H9 (cell line): ENCODE measurements at regions not wholly inside any gene's neighbourhood (a gene's known extent, or its start where the extent isn't known, plus 50 kb on each side); places are given as distances from the start of the nearest gene placed in this dataset.

Experiments
- DNase-seq: peaks from one replicate; pipeline ENCODE4 v3.0.0-alpha.2; 2017
- H2AFZ ChIP-seq: one replicate; pipeline ENCODE4 v1.6.1; 2013; ENCODE audit warnings: mild to moderate bottlenecking, low read length, control low read depth, moderate library complexity
- H2AK5ac ChIP-seq: 2 replicates; pipeline ENCODE4 v1.6.1; 2013; ENCODE audit warnings: low read length, control low read depth, mixed read lengths; ENCODE audit not compliant: insufficient read length
- H2BK120ac ChIP-seq: one replicate; pipeline ENCODE4 v1.6.1; 2013; ENCODE audit warnings: low read depth, mild to moderate bottlenecking, low read length, control low read depth, inconsistent platforms; ENCODE audit not compliant: poor library complexity, severe bottlenecking
- H2BK12ac ChIP-seq: 2 replicates; pipeline ENCODE4 v1.6.1; 2013; ENCODE audit warnings: low read length, control low read depth, mixed read lengths, low read depth; ENCODE audit not compliant: insufficient read length
- H2BK15ac ChIP-seq: 2 replicates; pipeline ENCODE4 v1.6.1; 2013; ENCODE audit warnings: low read depth, low read length, control low read depth
- H2BK20ac ChIP-seq: one replicate; pipeline ENCODE4 v1.6.1; 2013; ENCODE audit warnings: low read depth, mild to moderate bottlenecking, low read length, control low read depth, inconsistent platforms; ENCODE audit not compliant: poor library complexity, severe bottlenecking
- H2BK5ac ChIP-seq: 2 replicates; pipeline ENCODE4 v1.6.1; 2013; ENCODE audit warnings: low read length, control low read depth, mixed read lengths; ENCODE audit not compliant: insufficient read length
- H3K14ac ChIP-seq: 2 replicates; pipeline ENCODE4 v1.6.1; 2013; ENCODE audit warnings: low read length, control low read depth; ENCODE audit not compliant: insufficient read depth
- H3K18ac ChIP-seq: 2 replicates; pipeline ENCODE4 v1.6.1; 2013; ENCODE audit warnings: low read depth, mild to moderate bottlenecking, mixed read lengths, low read length, control low read depth; ENCODE audit not compliant: insufficient read length
- H3K23ac ChIP-seq: 2 replicates; pipeline ENCODE4 v1.6.1; 2013; ENCODE audit warnings: low read length, control low read depth, mixed read lengths, low read depth; ENCODE audit not compliant: insufficient read length
- H3K23me2 ChIP-seq: 2 replicates; pipeline ENCODE4 v1.6.1; 2013; ENCODE audit warnings: low read depth, mild to moderate bottlenecking, mixed read lengths, low read length, control low read depth; ENCODE audit not compliant: insufficient read length, poor library complexity, severe bottlenecking
- H3K27ac ChIP-seq: 2 replicates; pipeline ENCODE4 v1.5.1; 2013; ENCODE audit warnings: low read length, control low read depth, mixed read lengths, low read depth; ENCODE audit not compliant: insufficient read length
- H3K27me3 ChIP-seq: 2 replicates; pipeline ENCODE4 v1.6.1; 2013; ENCODE audit warnings: low read length, control low read depth, inconsistent platforms; ENCODE audit not compliant: insufficient read depth
- H3K4ac ChIP-seq: 2 replicates; pipeline ENCODE4 v1.6.1; 2013; ENCODE audit warnings: low read depth, mild to moderate bottlenecking, control low read depth, inconsistent platforms, low read length, moderate library complexity
- H3K4me1 ChIP-seq: 2 replicates; pipeline ENCODE4 v1.6.1; 2013; ENCODE audit warnings: low read length, control low read depth, inconsistent platforms; ENCODE audit not compliant: insufficient read depth
- H3K4me2 ChIP-seq: 2 replicates; pipeline ENCODE4 v1.6.1; 2013; ENCODE audit warnings: low read length, control low read depth, mixed read lengths; ENCODE audit not compliant: insufficient read length, insufficient read depth
- H3K56ac ChIP-seq: 2 replicates; pipeline ENCODE4 v1.6.1; 2013; ENCODE audit warnings: low read depth, mild to moderate bottlenecking, mixed read lengths, low read length, control low read depth; ENCODE audit not compliant: insufficient read length
- H3K79me1 ChIP-seq: 2 replicates; pipeline ENCODE4 v1.6.1; 2013; ENCODE audit warnings: low read depth, mild to moderate bottlenecking, moderate library complexity, low read length, control low read depth, inconsistent platforms; ENCODE audit not compliant: insufficient read depth, poor library complexity, severe bottlenecking
- H3K79me2 ChIP-seq: 2 replicates; pipeline ENCODE4 v1.6.1; 2013; ENCODE audit warnings: low read length, control low read depth, inconsistent platforms; ENCODE audit not compliant: insufficient read depth
- H3K9ac ChIP-seq: 2 replicates; pipeline ENCODE4 v1.6.1; 2013; ENCODE audit warnings: low read length, control low read depth, mixed read lengths; ENCODE audit not compliant: insufficient read length; ENCODE audit errors: extremely low read depth
- H3K9me3 ChIP-seq: one replicate; pipeline ENCODE4 v1.6.1; 2013; ENCODE audit warnings: low read depth, low read length, inconsistent platforms; ENCODE audit not compliant: control insufficient read depth
- H3T11ph ChIP-seq: one replicate; pipeline ENCODE4 v1.6.1; 2013; ENCODE audit warnings: mild to moderate bottlenecking, low read length, control low read depth, inconsistent platforms
- H4K20me1 ChIP-seq: one replicate; pipeline ENCODE4 v1.6.1; 2013; ENCODE audit not compliant: control insufficient read depth, insufficient read length, insufficient read depth
- H4K5ac ChIP-seq: 2 replicates; pipeline ENCODE4 v1.6.1; 2013; ENCODE audit warnings: low read depth, mild to moderate bottlenecking, mixed read lengths, low read length, control low read depth; ENCODE audit not compliant: insufficient read length
- H4K8ac ChIP-seq: replicated peaks from 2 replicates; pipeline ENCODE4 v1.6.1; 2013; ENCODE audit warnings: low read length, control low read depth, mixed read lengths, low read depth; ENCODE audit not compliant: insufficient read length
- H4K91ac ChIP-seq: 2 replicates; pipeline ENCODE4 v1.6.1; 2013; ENCODE audit warnings: low read depth, mild to moderate bottlenecking, moderate library complexity, mixed read lengths, low read length, control low read depth; ENCODE audit not compliant: insufficient read length
- H3K27ac Mint-ChIP-seq, 3 experiments: 2 replicates in 2 of 3; 3 replicates in 1 of 3; pipeline ENCODE4 v1.8.0; 2020 to 2021; ENCODE audit warnings: mixed read lengths in 3 of 3, mild to moderate bottlenecking in 1 of 3, moderate library complexity in 1 of 3
- H3K27me3 Mint-ChIP-seq: 2 replicates; pipeline ENCODE4 v1.8.0; 2021; ENCODE audit warnings: low read depth, mild to moderate bottlenecking, moderate library complexity, mixed read lengths
- H3K36me3 Mint-ChIP-seq, 3 experiments: 2 replicates in 2 of 3; 3 replicates in 1 of 3; pipeline ENCODE4 v1.8.0; 2020 to 2021; ENCODE audit warnings: low read depth in 3 of 3, mixed read lengths in 3 of 3; ENCODE audit not compliant: insufficient read depth in 1 of 3
- H3K4me1 Mint-ChIP-seq, 2 experiments: 2 replicates each; pipeline ENCODE4 v1.8.0; 2020; ENCODE audit warnings: mixed read lengths in 2 of 2
- H3K4me3 Mint-ChIP-seq, 2 experiments: 2 replicates in 1 of 2; 3 replicates in 1 of 2; pipeline ENCODE4 v1.8.0; 2020 to 2021; ENCODE audit warnings: mild to moderate bottlenecking in 2 of 2, mixed read lengths in 2 of 2, moderate library complexity in 1 of 2
- H3K9me3 Mint-ChIP-seq, 2 experiments: 2 replicates in 1 of 2; 3 replicates in 1 of 2; pipeline ENCODE4 v1.8.0; 2020; ENCODE audit warnings: mild to moderate bottlenecking in 2 of 2, mixed read lengths in 2 of 2, moderate library complexity in 1 of 2
- CTCF ChIP-seq: fragments of 200-600 bp; sonication (generic); conservative IDR thresholded peaks from 3 replicates; pipeline ENCODE4 v1.8.0; 2021; ENCODE audit warnings: antibody characterized with exemption, mild to moderate bottlenecking
- WGBS: extraction: QIAGEN DNeasy Blood & Tissue Kit; methylation state at CpG from one replicate; pipeline ENCODE4 v1.1.7; 2013; ENCODE audit warnings: missing lambda C conversion rate, low lambda C conversion rate, mixed read lengths; ENCODE audit not compliant: insufficient read length; ENCODE audit errors: extremely low coverage; 5-methylcytosine and 5-hydroxymethylcytosine counted together

- no peak overlapping the region for H2AFZ ChIP-seq
- no peak overlapping the region for H3K27ac ChIP-seq
- Mint-ChIP-seq H3K4me1 (peaks cover 4 to 10% of the 10 kb centered on the region in 2 experiments; a peak in 3 of 4 replicates), H3K36me3 (no peaks in the 10 kb centered on the region), H3K9me3 (no peaks in the 10 kb centered on the region), H3K27ac (peak overlapping the region in 1 of 3 experiments; percentile 62; a peak in 2 of 7 replicates), H3K27me3 (peaks cover 2% of the 10 kb centered on the region), H3K4me3 (no peak overlapping the region)
- no peak overlapping the region for H3K9ac ChIP-seq
- no peak for TF ChIP-seq CTCF
- no peaks in the 10 kb centered on the region for H3K4me1 ChIP-seq
- no peak overlapping the region for H3T11ph ChIP-seq
- H2BK5ac ChIP-seq = no peak overlapping the region
- H4K20me1 ChIP-seq = no peaks in the 10 kb centered on the region
- no peak overlapping the region for H2BK20ac ChIP-seq
- no peak overlapping the region for H3K23ac ChIP-seq
- no peak overlapping the region for H4K5ac ChIP-seq
- H2BK120ac ChIP-seq = no peak overlapping the region
- no peak overlapping the region for H3K18ac ChIP-seq
- H2BK12ac ChIP-seq = no peak overlapping the region
- WGBS = no CpG with 5 or more reads among the region's 9 CpGs
- H3K4me2 ChIP-seq = no peak overlapping the region
- no peak overlapping the region for H2AK5ac ChIP-seq
- H3K79me1 ChIP-seq = no peaks in the 10 kb centered on the region
- H3K9me3 ChIP-seq = no peaks in the 10 kb centered on the region
- DNase-seq = peak; percentile 67
- H2BK15ac ChIP-seq = no peak overlapping the region
- no peak overlapping the region for H3K56ac ChIP-seq
- H4K91ac ChIP-seq = no peak overlapping the region
- H4K8ac ChIP-seq = no peak overlapping the region
- H3K23me2 ChIP-seq = no peaks in the 10 kb centered on the region
- H3K4ac ChIP-seq = no peak overlapping the region
- no peaks in the 10 kb centered on the region for H3K27me3 ChIP-seq
- H3K14ac ChIP-seq = no peak overlapping the region
- no peaks in the 10 kb centered on the region for H3K79me2 ChIP-seq
These were observed 77.4 kb upstream of the SMURF2 start for GRCh38 chr17:64739316-64740058.
